HCT116 (cell line): ENCODE measurements at regions not wholly inside any gene's neighbourhood (a gene's known extent, or its start where the extent isn't known, plus 50 kb on each side); places are given as distances from the start of the nearest gene placed in this dataset.

ENCODE experiments used
- ATAC-seq: fragments of 200-7000 bp; cut with Tn5 transposase; 2 replicates; pipeline ENCODE4 v1.9.1; 2020; ENCODE audit warnings: mild to moderate bottlenecking, moderate library complexity
- BruUV-seq: library from RNA; stranded (reverse); fragments of 400-500 nt; replicated peaks from 2 replicates; lab custom pipeline; 2021; lab: Mats Ljungman, UMichigan
- CTCF ChIA-PET: fragments of 300-600 bp; sonication (Branson Sonifier 250); formaldehyde crosslinking; loops from one replicate; lab custom pipeline; 2021; ENCODE audit warnings: antibody characterized with exemption; lab: Charles Lee
- POLR2A ChIA-PET: fragments of 300-600, 350-600 bp; sonication (Branson Sonifier 250); formaldehyde crosslinking; loops from one replicate; lab custom pipeline; 2021; ENCODE audit warnings: antibody characterized with exemption; lab: Charles Lee
- RAD21 ChIA-PET, 2 experiments: fragments of 300-600 bp; sonication (Branson Sonifier 250); formaldehyde crosslinking; loops; one replicate each; lab custom pipeline; 2023; ENCODE audit warnings: low total read pairs in 2 of 2; ENCODE audit not compliant: uncharacterized antibody in 2 of 2, unreplicated experiment in 2 of 2, low non-redundant PET in 1 of 2; lab: Charles Lee
- DNase-seq: peaks from one replicate; pipeline ENCODE4 v3.0.0-alpha.2; 2010; ENCODE audit warnings: low read depth, low spot score
- H2AFZ ChIP-seq: fragments of 200-600 bp; shearing (Covaris generic), sonication (generic); 2 replicates; pipeline ENCODE4 v1.6.1; 2017; ENCODE audit warnings: low read depth, mixed run types, mixed read lengths, antibody characterized with exemption, low read length; ENCODE audit not compliant: poor library complexity, severe bottlenecking
- H3K27ac ChIP-seq: 2 replicates; pipeline ENCODE4 v1.5.1; 2012; ENCODE audit warnings: low read depth, low read length
- H3K27me3 ChIP-seq: fragments of 200-600 bp; sonication (generic); 2 replicates; pipeline ENCODE4 v1.6.1; 2016; ENCODE audit warnings: mixed run types, low read length, mixed read lengths; ENCODE audit not compliant: insufficient read depth
- H3K36me3 ChIP-seq, 2 experiments: fragments of 200-500 bp in 1 of 2; fragments of 200-600 bp in 1 of 2; sonication (Bioruptor generic) in 1 of 2; sonication (generic) in 1 of 2; 2 replicates each; pipeline versions ENCODE4 v1.5.1 to v1.6.1; 2014 to 2016; ENCODE audit warnings: low read length in 2 of 2, inconsistent platforms in 1 of 2, mixed read lengths in 1 of 2, mixed run types in 1 of 2; ENCODE audit not compliant: insufficient read depth in 2 of 2, control insufficient read depth in 1 of 2
- H3K4me1 ChIP-seq, 2 experiments: fragments of 200-600 bp in 1 of 2; sonication (generic) in 1 of 2; 2 replicates each; pipeline versions ENCODE4 v1.5.1 to v1.6.1; 2012 to 2017; ENCODE audit warnings: low read length in 2 of 2, inconsistent platforms in 1 of 2, mild to moderate bottlenecking in 1 of 2, mixed read lengths in 1 of 2, mixed run types in 1 of 2, moderate library complexity in 1 of 2; ENCODE audit not compliant: insufficient read depth in 2 of 2, control insufficient read depth in 1 of 2
- H3K4me2 ChIP-seq: fragments of 200-600 bp; sonication (generic); 2 replicates; pipeline ENCODE4 v1.6.1; 2017; ENCODE audit warnings: mixed run types, low read length, mixed read lengths
- H3K4me3 ChIP-seq, 2 experiments: fragments of 200-600 bp in 1 of 2; sonication (generic) in 1 of 2; replicated peaks in 1 of 2; 2 replicates each; pipeline ENCODE4 v1.5.1; 2011 to 2016; ENCODE audit warnings: low read length in 2 of 2, control low read depth in 1 of 2, low read depth in 1 of 2, mild to moderate bottlenecking in 1 of 2, mixed read lengths in 1 of 2, mixed run types in 1 of 2
- H3K79me2 ChIP-seq: fragments of 200-600 bp; sonication (generic); 2 replicates; pipeline ENCODE4 v1.6.1; 2017; ENCODE audit warnings: mild to moderate bottlenecking, mixed run types, low read length, moderate library complexity, mixed read lengths; ENCODE audit not compliant: insufficient read depth
- H3K9ac ChIP-seq: fragments of 200-600 bp; sonication (generic); 2 replicates; pipeline ENCODE4 v1.6.1; 2016; ENCODE audit warnings: low read length, mixed read lengths
- H3K9me2 ChIP-seq: fragments of 200-600 bp; sonication (generic), shearing (Covaris generic); 2 replicates; pipeline ENCODE4 v1.6.1; 2017; ENCODE audit warnings: mixed run types, mild to moderate bottlenecking, moderate library complexity; ENCODE audit not compliant: insufficient read depth
- H3K9me3 ChIP-seq, 2 experiments: fragments of 200-500 bp in 1 of 2; fragments of 200-600 bp in 1 of 2; sonication (Bioruptor generic) in 1 of 2; sonication (generic) in 1 of 2; 2 replicates each; pipeline ENCODE4 v1.6.1; 2014 to 2017; ENCODE audit warnings: low read length in 2 of 2, mixed read lengths in 2 of 2, inconsistent platforms in 1 of 2, low read depth in 1 of 2, mild to moderate bottlenecking in 1 of 2, mixed run types in 1 of 2, moderate library complexity in 1 of 2; ENCODE audit not compliant: control insufficient read depth in 1 of 2, insufficient read depth in 1 of 2
- H4K20me1 ChIP-seq: fragments of 200-600 bp; sonication (generic), shearing (Covaris generic); 2 replicates; pipeline ENCODE4 v1.6.1; 2017; ENCODE audit warnings: mixed run types, mild to moderate bottlenecking, moderate library complexity; ENCODE audit not compliant: insufficient read depth
- ATF3 ChIP-seq: IDR thresholded peaks from 2 replicates; pipeline ENCODE4 v1.6.1; 2012
- CBX3 ChIP-seq: IDR thresholded peaks from 2 replicates; pipeline ENCODE4 v1.6.1; 2012; ENCODE audit warnings: low read depth
- EZH2 ChIP-seq: fragments of 200-600 bp; sonication (generic); IDR thresholded peaks from 2 replicates; pipeline ENCODE4 v1.6.1; 2017; ENCODE audit warnings: antibody characterized with exemption, mixed run types
- EZH2phosphoT487 ChIP-seq: fragments of 200-600 bp; IDR thresholded peaks from 2 replicates; pipeline ENCODE4 v1.6.1; 2018; ENCODE audit warnings: antibody characterized with exemption, borderline replicate concordance
- POLR2A ChIP-seq: IDR thresholded peaks from 2 replicates; pipeline ENCODE4 v1.7.0; 2011; ENCODE audit warnings: borderline replicate concordance; ENCODE audit not compliant: insufficient read depth, insufficient read length; ENCODE audit errors: extremely low read depth
- POLR2AphosphoS5 ChIP-seq: IDR thresholded peaks from 2 replicates; pipeline ENCODE4 v1.6.1; 2011; ENCODE audit warnings: mild to moderate bottlenecking, low read depth, low read length, moderate library complexity
- RAD21 ChIP-seq: IDR thresholded peaks from 2 replicates; pipeline ENCODE4 v1.6.1; 2012; ENCODE audit warnings: low read depth, mild to moderate bottlenecking
- TCF7L2 ChIP-seq: IDR thresholded peaks from 2 replicates; pipeline ENCODE4 v1.7.0; 2011; ENCODE audit warnings: borderline replicate concordance, inconsistent platforms; ENCODE audit not compliant: insufficient read depth, insufficient read length; ENCODE audit errors: extremely low read depth
- YY1 ChIP-seq: IDR thresholded peaks from 2 replicates; pipeline ENCODE4 v1.6.1; 2011; ENCODE audit warnings: low read length, low read depth, moderate library complexity, mild to moderate bottlenecking; ENCODE audit not compliant: insufficient replicate concordance; ENCODE audit errors: extremely low read depth
- intact Hi-C: fragments of 100-400 bp; cut with micrococcal nuclease; formaldehyde crosslinking; loops from 2 replicates; pipeline ENCODE4 v1.10.0; 2022
- TF ChIP-seq, protein P1 (sequence below): IDR thresholded peaks from 2 replicates; pipeline ENCODE4 v1.6.1; 2012; ENCODE audit warnings: low read depth
- TF ChIP-seq, protein P2 (sequence below), 3 experiments: fragments of 200-600 bp in 1 of 3; sonication (generic) in 1 of 3; IDR thresholded peaks in 2 of 3; conservative IDR thresholded peaks in 1 of 3; 2 replicates each; pipeline ENCODE4 v1.5.1; 2012 to 2017; ENCODE audit warnings: low read depth in 2 of 3, low read length in 2 of 3, antibody characterized with exemption in 1 of 3, borderline replicate concordance in 1 of 3, control low read depth in 1 of 3, mild to moderate bottlenecking in 1 of 3, mixed read lengths in 1 of 3, mixed run types in 1 of 3, moderate library complexity in 1 of 3; ENCODE audit not compliant: insufficient read depth in 1 of 3

- RAD21 ChIA-PET, result no interaction called here
- Histone ChIP-seq H3K9me2 (no peaks in the 10 kb centered on the region), H4K20me1 (no peaks in the 10 kb centered on the region), H2AFZ (peak overlapping the region; percentile 66), H3K4me1 (no peaks in the 10 kb centered on the region; a peak in 1 of 4 replicates), H3K36me3 (no peaks in the 10 kb centered on the region), H3K79me2 (no peaks in the 10 kb centered on the region), H3K4me2 (no peak overlapping the region), H3K27me3 (no peaks in the 10 kb centered on the region), H3K9me3 (no peaks in the 10 kb centered on the region), H3K9ac (no peak overlapping the region), H3K4me3 (no peak overlapping the region), H3K27ac (no peak overlapping the region)
- BruUV-seq, result no TSS peak
- ATAC-seq, result no peak
- intact Hi-C loops, result no loop called here
- CTCF ChIA-PET, result interaction anchor here (0.7 to 0.9 kb wide), 2 partner anchors 13 to 170 kb away, joined by 3 to 5 read pairs; no protein-coding TSS in a partner anchor
- TF ChIP-seq POLR2AphosphoS5, result no peak
- POLR2A ChIA-PET, result no interaction called here
- no peak for DNase-seq
Measured at GRCh38 chr7:15891151-15891881, 204.8 kb upstream of the MEOX2 start.

DNA sequence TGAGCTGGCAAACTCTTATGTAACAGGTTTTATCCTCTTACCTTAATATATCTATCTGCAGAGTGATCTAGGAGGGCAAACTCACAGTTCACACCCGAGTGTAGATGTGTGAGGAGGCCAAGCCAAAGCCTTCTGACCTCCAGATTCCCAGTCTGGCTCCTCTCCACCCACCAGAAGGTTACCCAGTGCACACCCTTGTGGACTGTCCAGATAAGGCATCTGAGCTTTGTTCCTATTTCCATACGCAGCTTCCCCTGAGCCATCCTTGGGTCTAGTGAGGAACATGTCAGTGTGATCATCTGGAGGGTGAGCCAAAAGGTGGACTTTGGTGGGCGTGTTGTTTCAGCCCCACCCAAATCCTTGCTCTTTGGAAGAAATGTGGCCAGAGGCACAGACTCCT is 203.0 kb upstream of the MEOX2 start:
- Histone ChIP-seq H3K9ac (no peak overlapping the region), H3K79me2 (no peaks in the 10 kb centered on the region), H3K4me3 (no peak overlapping the region), H3K27me3 (no peaks in the 10 kb centered on the region), H3K36me3 (no peaks in the 10 kb centered on the region), H3K9me3 (no peaks in the 10 kb centered on the region), H3K4me1 (no peaks in the 10 kb centered on the region; a peak in 1 of 4 replicates), H4K20me1 (no peaks in the 10 kb centered on the region), H3K4me2 (no peak overlapping the region), H2AFZ (no peak overlapping the region), H3K27ac (no peak overlapping the region)
- ATAC-seq, result peak; percentile 92
- ChIA-PET POLR2A (no interaction called here), RAD21 (no interaction called here), CTCF (interaction anchor here (1.0 kb wide), 1 partner anchor 169 kb away, joined by 3 read pairs; no protein-coding TSS in a partner anchor)
- no TSS peak for BruUV-seq
- intact Hi-C loops, result no loop called here
- peak; percentile 15 for DNase-seq
- TF ChIP-seq CBX3 (no peak), EZH2 (no peak), RAD21 (peak; percentile 38; the same call in 1 of the 2 replicates), POLR2A (no peak), ATF3 (no peak), EZH2phosphoT487 (no peak), TCF7L2 (no peak), YY1 (no peak)
- TF ChIP-seq, protein P1, sequence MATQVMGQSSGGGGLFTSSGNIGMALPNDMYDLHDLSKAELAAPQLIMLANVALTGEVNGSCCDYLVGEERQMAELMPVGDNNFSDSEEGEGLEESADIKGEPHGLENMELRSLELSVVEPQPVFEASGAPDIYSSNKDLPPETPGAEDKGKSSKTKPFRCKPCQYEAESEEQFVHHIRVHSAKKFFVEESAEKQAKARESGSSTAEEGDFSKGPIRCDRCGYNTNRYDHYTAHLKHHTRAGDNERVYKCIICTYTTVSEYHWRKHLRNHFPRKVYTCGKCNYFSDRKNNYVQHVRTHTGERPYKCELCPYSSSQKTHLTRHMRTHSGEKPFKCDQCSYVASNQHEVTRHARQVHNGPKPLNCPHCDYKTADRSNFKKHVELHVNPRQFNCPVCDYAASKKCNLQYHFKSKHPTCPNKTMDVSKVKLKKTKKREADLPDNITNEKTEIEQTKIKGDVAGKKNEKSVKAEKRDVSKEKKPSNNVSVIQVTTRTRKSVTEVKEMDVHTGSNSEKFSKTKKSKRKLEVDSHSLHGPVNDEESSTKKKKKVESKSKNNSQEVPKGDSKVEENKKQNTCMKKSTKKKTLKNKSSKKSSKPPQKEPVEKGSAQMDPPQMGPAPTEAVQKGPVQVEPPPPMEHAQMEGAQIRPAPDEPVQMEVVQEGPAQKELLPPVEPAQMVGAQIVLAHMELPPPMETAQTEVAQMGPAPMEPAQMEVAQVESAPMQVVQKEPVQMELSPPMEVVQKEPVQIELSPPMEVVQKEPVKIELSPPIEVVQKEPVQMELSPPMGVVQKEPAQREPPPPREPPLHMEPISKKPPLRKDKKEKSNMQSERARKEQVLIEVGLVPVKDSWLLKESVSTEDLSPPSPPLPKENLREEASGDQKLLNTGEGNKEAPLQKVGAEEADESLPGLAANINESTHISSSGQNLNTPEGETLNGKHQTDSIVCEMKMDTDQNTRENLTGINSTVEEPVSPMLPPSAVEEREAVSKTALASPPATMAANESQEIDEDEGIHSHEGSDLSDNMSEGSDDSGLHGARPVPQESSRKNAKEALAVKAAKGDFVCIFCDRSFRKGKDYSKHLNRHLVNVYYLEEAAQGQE, result no peak
- TF ChIP-seq, protein P2, sequence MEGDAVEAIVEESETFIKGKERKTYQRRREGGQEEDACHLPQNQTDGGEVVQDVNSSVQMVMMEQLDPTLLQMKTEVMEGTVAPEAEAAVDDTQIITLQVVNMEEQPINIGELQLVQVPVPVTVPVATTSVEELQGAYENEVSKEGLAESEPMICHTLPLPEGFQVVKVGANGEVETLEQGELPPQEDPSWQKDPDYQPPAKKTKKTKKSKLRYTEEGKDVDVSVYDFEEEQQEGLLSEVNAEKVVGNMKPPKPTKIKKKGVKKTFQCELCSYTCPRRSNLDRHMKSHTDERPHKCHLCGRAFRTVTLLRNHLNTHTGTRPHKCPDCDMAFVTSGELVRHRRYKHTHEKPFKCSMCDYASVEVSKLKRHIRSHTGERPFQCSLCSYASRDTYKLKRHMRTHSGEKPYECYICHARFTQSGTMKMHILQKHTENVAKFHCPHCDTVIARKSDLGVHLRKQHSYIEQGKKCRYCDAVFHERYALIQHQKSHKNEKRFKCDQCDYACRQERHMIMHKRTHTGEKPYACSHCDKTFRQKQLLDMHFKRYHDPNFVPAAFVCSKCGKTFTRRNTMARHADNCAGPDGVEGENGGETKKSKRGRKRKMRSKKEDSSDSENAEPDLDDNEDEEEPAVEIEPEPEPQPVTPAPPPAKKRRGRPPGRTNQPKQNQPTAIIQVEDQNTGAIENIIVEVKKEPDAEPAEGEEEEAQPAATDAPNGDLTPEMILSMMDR (IDR thresholded peaks at IDR 0.05 in 2 of 3, conservative IDR thresholded peaks at IDR 0.05 in 1 of 3; ENCODE audit: borderline replicate concordance in 1 of 3, insufficient read depth in 1 of 3, low read depth in 2 of 3, low read length in 2 of 3), result peak in 2 of 3 experiments; percentile 46 to 47; a peak in 4 of 6 replicates
- TF ChIP-seq, all 23 proteins: peak for 2
- H3K9me2 ChIP-seq, result no peaks in the 10 kb centered on the region
